ENCODE measurements at regions not wholly inside any gene's neighbourhood (a gene's known extent, or its start where the extent isn't known, plus 50 kb on each side); places are given as distances from the start of the nearest gene placed in this dataset.

- H3K27me3 ChIP-seq, result no peaks in the 10 kb centered on the region
- DNase-seq, result no peak
- no peaks in the 10 kb centered on the region for H3K36me3 ChIP-seq
- no peak overlapping the region for H3K27ac ChIP-seq
- no peaks in the 10 kb centered on the region for H3K4me1 ChIP-seq
- H3K4me3 ChIP-seq, result no peak overlapping the region
- no peaks in the 10 kb centered on the region for H3K9me3 ChIP-seq
- intact Hi-C loops (cut with DNase I; ENCODE audit: low total_unique reads), result no loop called here
- TF ChIP-seq EP300 (IDR thresholded peaks at IDR 0.05) (no peak), POLR2AphosphoS5 (IDR thresholded peaks at IDR 0.05) (no peak), POLR2A (IDR thresholded peaks at IDR 0.05) (no peak), CTCF (IDR thresholded peaks at IDR 0.05) (no peak)
- 54 to 70% (median 64%) methylated on average over 2 of the region's 2 CpGs for WGBS, 5 donors
Measured at GRCh38 chr16:64102654-64103053, 1019.2 kb downstream of the CDH11 start.

GRCh38 chr16:64098451-64098850, 1023.4 kb downstream of the CDH11 start:
- Histone ChIP-seq H3K4me3 (no peak overlapping the region), H3K27me3 (no peaks in the 10 kb centered on the region), H3K36me3 (no peaks in the 10 kb centered on the region), H3K9me3 (no peaks in the 10 kb centered on the region), H3K27ac (no peak overlapping the region), H3K4me1 (no peaks in the 10 kb centered on the region)
- no peak for DNase-seq
- WGBS, 5 donors, result 64 to 84% (median 76%) methylated on average over 1 of the region's 1 CpG
- TF ChIP-seq EP300 (IDR thresholded peaks at IDR 0.05) (no peak), POLR2A (IDR thresholded peaks at IDR 0.05) (no peak), POLR2AphosphoS5 (IDR thresholded peaks at IDR 0.05) (no peak), CTCF (IDR thresholded peaks at IDR 0.05) (no peak)
- intact Hi-C loops (cut with DNase I; ENCODE audit: low total_unique reads), result no loop called here

DNA sequence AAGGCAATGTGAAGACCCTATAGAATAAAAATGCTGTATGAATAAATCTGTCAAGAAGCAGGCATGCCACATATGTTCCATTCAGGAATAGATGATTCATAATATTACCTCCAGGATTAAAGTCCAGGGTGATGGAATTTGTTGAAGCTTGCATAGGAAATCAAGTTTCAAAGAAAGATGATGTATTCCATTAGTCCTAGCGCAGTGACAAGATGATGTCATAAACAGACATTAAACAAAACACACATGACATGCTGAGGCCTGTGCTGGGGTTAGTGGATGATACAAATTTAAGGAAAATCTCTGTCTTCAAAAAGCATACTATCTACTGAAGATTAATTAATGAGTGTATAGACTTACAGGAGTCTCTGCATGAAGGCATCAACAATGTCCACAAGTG, 1025.2 kb downstream of the CDH11 start:
- no peak for DNase-seq
- H3K27me3 ChIP-seq, result no peaks in the 10 kb centered on the region
- no peaks in the 10 kb centered on the region for H3K4me1 ChIP-seq
- no peak overlapping the region for H3K27ac ChIP-seq
- no peak for TF ChIP-seq POLR2AphosphoS5 (IDR thresholded peaks at IDR 0.05)
- no peak for TF ChIP-seq CTCF (IDR thresholded peaks at IDR 0.05)
- TF ChIP-seq EP300 (IDR thresholded peaks at IDR 0.05), result no peak
- intact Hi-C loops (cut with DNase I; ENCODE audit: low total_unique reads), result no loop called here
- no peaks in the 10 kb centered on the region for H3K9me3 ChIP-seq
- H3K36me3 ChIP-seq, result no peaks in the 10 kb centered on the region
- 85 to 95% (median 90%) methylated on average over 1 of the region's 1 CpG for WGBS, 5 donors
- H3K4me3 ChIP-seq, result no peak overlapping the region

- WGBS, 5 donors, result 65 to 83% (median 74%) methylated on average over 7 of the region's 7 CpGs
- no peaks in the 10 kb centered on the region for H3K36me3 ChIP-seq
- no peaks in the 10 kb centered on the region for H3K9me3 ChIP-seq
- intact Hi-C loops (cut with DNase I; ENCODE audit: low total_unique reads), result no loop called here
- H3K4me1 ChIP-seq, result no peaks in the 10 kb centered on the region
- H3K4me3 ChIP-seq, result no peak overlapping the region
- no peaks in the 10 kb centered on the region for H3K27me3 ChIP-seq
- TF ChIP-seq EP300 (IDR thresholded peaks at IDR 0.05) (no peak), CTCF (IDR thresholded peaks at IDR 0.05) (no peak), POLR2A (IDR thresholded peaks at IDR 0.05) (no peak), POLR2AphosphoS5 (IDR thresholded peaks at IDR 0.05) (no peak)
- H3K27ac ChIP-seq, result no peak overlapping the region
- no peak for DNase-seq
Measured at GRCh38 chr16:64094992-64095634, 1026.8 kb downstream of the CDH11 start.

All from stomach (tissue), 8 donors.